ENCODE measurements at regions not wholly inside any gene's neighbourhood (a gene's known extent, or its start where the extent isn't known, plus 50 kb on each side); places are given as distances from the start of the nearest gene placed in this dataset.
A peak's percentile ranks its signal among the peaks of the same experiment; 100 is the strongest.

DNA sequence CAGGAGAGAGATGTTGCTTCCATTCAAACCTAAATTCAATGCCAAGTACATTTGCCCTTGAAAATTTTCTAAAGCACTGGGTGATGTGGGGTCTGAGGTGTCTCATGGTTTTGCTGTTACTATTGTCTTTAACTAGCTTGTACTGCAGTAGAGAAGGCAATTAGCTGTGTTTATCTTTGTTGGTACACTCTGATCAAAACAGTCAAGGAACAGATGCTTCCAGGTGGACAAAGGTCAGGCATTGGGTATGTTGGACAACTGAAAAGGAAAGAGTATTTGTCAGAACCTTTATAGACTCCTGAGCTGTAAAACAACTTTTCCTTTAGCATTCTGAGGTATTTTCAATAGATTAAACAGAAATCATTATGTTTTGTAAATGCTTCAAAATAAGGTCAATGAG lies 2228.7 kb upstream of the WWC1 start:
- H3K27ac ChIP-seq (ENCODE audit: low read depth, low read length) = no peak overlapping the region
- H4K20me1 ChIP-seq (ENCODE audit: insufficient read depth, low read length) = no peaks in the 10 kb centered on the region
- H3K36me3 ChIP-seq (ENCODE audit: insufficient read depth, low read length) = no peaks in the 10 kb centered on the region

DNA sequence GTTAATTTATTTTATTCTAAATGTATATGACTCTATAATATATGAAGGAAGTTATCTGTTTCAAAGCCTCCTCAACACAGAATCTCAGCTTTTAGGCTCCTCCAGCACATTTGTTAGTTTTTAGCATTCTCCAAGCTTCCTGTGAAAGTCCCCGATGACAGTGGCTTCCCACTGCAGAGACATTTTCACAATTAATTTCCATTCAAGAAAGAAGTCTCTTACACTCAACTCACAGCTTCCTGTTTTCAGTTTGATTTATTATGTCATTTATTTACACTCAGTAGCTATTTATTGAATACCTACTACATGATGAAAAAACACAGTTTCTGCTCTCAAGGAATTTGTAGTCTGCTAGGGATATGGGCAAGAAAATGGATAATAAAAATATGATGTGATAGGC lies 2228.2 kb upstream of the WWC1 start:
- H3K4me1 ChIP-seq (ENCODE audit: insufficient read depth, low read length) = no peaks in the 10 kb centered on the region
- TF ChIP-seq, protein P1, sequence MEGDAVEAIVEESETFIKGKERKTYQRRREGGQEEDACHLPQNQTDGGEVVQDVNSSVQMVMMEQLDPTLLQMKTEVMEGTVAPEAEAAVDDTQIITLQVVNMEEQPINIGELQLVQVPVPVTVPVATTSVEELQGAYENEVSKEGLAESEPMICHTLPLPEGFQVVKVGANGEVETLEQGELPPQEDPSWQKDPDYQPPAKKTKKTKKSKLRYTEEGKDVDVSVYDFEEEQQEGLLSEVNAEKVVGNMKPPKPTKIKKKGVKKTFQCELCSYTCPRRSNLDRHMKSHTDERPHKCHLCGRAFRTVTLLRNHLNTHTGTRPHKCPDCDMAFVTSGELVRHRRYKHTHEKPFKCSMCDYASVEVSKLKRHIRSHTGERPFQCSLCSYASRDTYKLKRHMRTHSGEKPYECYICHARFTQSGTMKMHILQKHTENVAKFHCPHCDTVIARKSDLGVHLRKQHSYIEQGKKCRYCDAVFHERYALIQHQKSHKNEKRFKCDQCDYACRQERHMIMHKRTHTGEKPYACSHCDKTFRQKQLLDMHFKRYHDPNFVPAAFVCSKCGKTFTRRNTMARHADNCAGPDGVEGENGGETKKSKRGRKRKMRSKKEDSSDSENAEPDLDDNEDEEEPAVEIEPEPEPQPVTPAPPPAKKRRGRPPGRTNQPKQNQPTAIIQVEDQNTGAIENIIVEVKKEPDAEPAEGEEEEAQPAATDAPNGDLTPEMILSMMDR (IDR thresholded peaks at IDR 0.05; ENCODE audit: extremely low read depth, low read depth, low read length) = no peak
- no peak for DNase-seq (ENCODE audit: insufficient read length, low spot score, missing footprints)
- no peaks in the 10 kb centered on the region for H3K36me3 ChIP-seq (ENCODE audit: insufficient read depth, low read length)
- no peaks in the 10 kb centered on the region for H3K79me2 ChIP-seq (ENCODE audit: insufficient read depth, low read length)
- no peak overlapping the region for H3K27ac ChIP-seq (ENCODE audit: low read depth, low read length)
- H4K20me1 ChIP-seq (ENCODE audit: insufficient read depth, low read length) = no peaks in the 10 kb centered on the region
- H3K4me3 ChIP-seq (ENCODE audit: insufficient read depth, low read length) = no peak overlapping the region
- no peak overlapping the region for H2AFZ ChIP-seq (ENCODE audit: low read length)
- H3K4me2 ChIP-seq (ENCODE audit: insufficient read depth, low read length) = no peak overlapping the region
- no peaks in the 10 kb centered on the region for H3K27me3 ChIP-seq (ENCODE audit: insufficient read depth, low read length)
- no peaks in the 10 kb centered on the region for H3K9me3 ChIP-seq (ENCODE audit: low read depth, low read length)

More for the DNA sequence above, 2228.7 kb upstream of the WWC1 start:
- no peak overlapping the region for H3K4me3 ChIP-seq (ENCODE audit: insufficient read depth, low read length)
- no peaks in the 10 kb centered on the region for H3K27me3 ChIP-seq (ENCODE audit: insufficient read depth, low read length)
- TF ChIP-seq, protein P1 (IDR thresholded peaks at IDR 0.05; ENCODE audit: extremely low read depth, low read depth, low read length) = no peak
- H2AFZ ChIP-seq (ENCODE audit: low read length) = no peak overlapping the region
- no peaks in the 10 kb centered on the region for H3K79me2 ChIP-seq (ENCODE audit: insufficient read depth, low read length)
- H3K4me1 ChIP-seq (ENCODE audit: insufficient read depth, low read length) = no peaks in the 10 kb centered on the region
- H3K4me2 ChIP-seq (ENCODE audit: insufficient read depth, low read length) = no peak overlapping the region
- no peak for DNase-seq (ENCODE audit: insufficient read length, low spot score, missing footprints)
- H3K9me3 ChIP-seq (ENCODE audit: low read depth, low read length) = no peaks in the 10 kb centered on the region

- Histone ChIP-seq H3K9me3 (ENCODE audit: low read depth, low read length) (peaks cover 2% of the 10 kb centered on the region), H4K20me1 (ENCODE audit: insufficient read depth, low read length) (no peaks in the 10 kb centered on the region), H3K36me3 (ENCODE audit: insufficient read depth, low read length) (no peaks in the 10 kb centered on the region), H2AFZ (ENCODE audit: low read length) (no peak overlapping the region), H3K27ac (ENCODE audit: low read depth, low read length) (no peak overlapping the region), H3K4me2 (ENCODE audit: insufficient read depth, low read length) (no peak overlapping the region), H3K27me3 (ENCODE audit: insufficient read depth, low read length) (no peaks in the 10 kb centered on the region), H3K4me1 (ENCODE audit: insufficient read depth, low read length) (no peaks in the 10 kb centered on the region), H3K4me3 (ENCODE audit: insufficient read depth, low read length) (no peak overlapping the region), H3K79me2 (ENCODE audit: insufficient read depth, low read length) (no peaks in the 10 kb centered on the region)
- TF ChIP-seq, protein P1 (IDR thresholded peaks at IDR 0.05; ENCODE audit: extremely low read depth, low read depth, low read length) = no peak
- DNase-seq (ENCODE audit: insufficient read length, low spot score, missing footprints) = no peak
Observed at GRCh38 chr5:166068547-166069335, 2222.7 kb upstream of the WWC1 start.

- peak; percentile 6 for DNase-seq (ENCODE audit: insufficient read length, low spot score, missing footprints)
- no peaks in the 10 kb centered on the region for H4K20me1 ChIP-seq (ENCODE audit: insufficient read depth, low read length)
Observed at GRCh38 chr5:166073901-166074581, 2217.4 kb upstream of the WWC1 start.

More at GRCh38 chr5:166073901-166074581, 2217.4 kb upstream of the WWC1 start:
- Histone ChIP-seq H3K79me2 (ENCODE audit: insufficient read depth, low read length) (no peaks in the 10 kb centered on the region), H3K9me3 (ENCODE audit: low read depth, low read length) (peaks cover 2% of the 10 kb centered on the region), H3K4me1 (ENCODE audit: insufficient read depth, low read length) (no peaks in the 10 kb centered on the region), H3K27ac (ENCODE audit: low read depth, low read length) (no peak overlapping the region), H3K27me3 (ENCODE audit: insufficient read depth, low read length) (no peaks in the 10 kb centered on the region), H3K36me3 (ENCODE audit: insufficient read depth, low read length) (no peaks in the 10 kb centered on the region), H2AFZ (ENCODE audit: low read length) (no peak overlapping the region), H3K4me3 (ENCODE audit: insufficient read depth, low read length) (no peak overlapping the region), H3K4me2 (ENCODE audit: insufficient read depth, low read length) (no peak overlapping the region)
- TF ChIP-seq, protein P1 (IDR thresholded peaks at IDR 0.05; ENCODE audit: extremely low read depth, low read depth, low read length) = no peak
